ENCODE measurements at regions not wholly inside any gene's neighbourhood (a gene's known extent, or its start where the extent isn't known, plus 50 kb on each side); places are given as distances from the start of the nearest gene placed in this dataset.

DNA sequence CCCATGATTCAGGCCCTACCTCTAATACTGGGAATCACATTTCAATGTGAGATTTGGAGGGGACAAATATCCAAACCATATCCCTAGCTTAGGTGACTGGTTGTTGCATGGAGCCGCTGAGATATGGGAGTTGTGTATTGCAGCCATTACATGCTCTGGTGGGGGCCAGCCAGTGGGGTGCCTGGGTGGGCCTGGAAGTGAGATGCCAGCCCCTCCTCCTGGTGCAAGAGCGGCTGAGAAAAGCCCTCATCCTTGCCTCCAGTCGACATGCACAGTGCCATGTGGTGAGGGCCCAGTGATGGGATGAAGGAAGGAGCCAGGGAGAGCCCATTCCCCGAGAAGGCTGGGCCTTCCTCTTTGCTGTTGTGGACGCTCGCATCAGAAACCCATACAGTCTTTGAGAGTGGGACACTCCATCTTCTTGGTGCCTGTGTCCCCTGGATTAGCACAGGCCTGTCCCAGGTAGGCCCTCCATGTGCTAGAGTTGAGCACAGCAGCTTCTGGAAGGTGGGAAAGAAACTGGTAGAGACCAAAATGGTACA lies 1043.0 kb downstream of the TBC1D22A start:
- in situ Hi-C loops (cut with MboI; ENCODE audit: low sequenced_read_pairs), result no loop called here

DNA sequence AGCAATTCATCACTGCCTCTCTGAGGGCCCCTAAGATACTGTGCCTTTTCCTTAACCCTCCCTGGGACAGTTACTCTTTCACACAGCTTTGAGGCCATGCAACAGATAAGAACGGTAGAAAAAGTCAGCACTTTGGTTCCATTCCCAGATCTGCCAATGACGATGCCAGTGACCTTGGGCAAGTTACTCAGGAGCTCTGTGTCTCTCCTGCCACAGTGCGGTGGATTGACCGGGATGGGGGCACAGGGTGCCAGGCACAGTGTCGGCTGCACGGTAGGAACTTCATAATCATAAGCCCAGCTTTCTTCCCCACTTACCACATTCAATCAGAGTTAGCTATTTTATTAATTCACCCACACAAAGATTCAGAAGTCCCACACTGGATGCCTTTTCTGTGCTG lies 1041.8 kb downstream of the TBC1D22A start:
- in situ Hi-C loops (cut with MboI; ENCODE audit: low sequenced_read_pairs), result no loop called here

DNA sequence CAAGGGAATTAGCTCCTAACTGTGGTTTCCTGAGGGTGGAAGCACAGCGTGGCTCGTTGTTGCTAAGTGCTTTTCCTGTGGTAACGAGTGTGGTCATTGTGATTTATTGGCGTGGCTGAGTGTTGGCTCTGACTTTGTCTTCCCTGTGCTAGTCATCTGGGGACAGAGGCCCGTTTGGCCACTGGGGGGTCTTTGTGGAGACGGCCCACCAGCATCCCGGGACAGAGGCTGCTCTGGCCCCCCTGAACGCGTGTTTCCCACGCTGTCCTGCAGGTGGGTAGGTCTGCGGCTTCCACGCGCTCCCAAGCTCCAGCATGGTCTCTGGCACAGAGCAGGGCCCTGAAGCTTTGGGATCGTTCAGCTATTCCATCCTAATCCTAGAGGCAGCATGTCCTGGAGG lies 1040.0 kb downstream of the TBC1D22A start:
- in situ Hi-C loops (cut with MboI; ENCODE audit: low sequenced_read_pairs), result no loop called here

DNA sequence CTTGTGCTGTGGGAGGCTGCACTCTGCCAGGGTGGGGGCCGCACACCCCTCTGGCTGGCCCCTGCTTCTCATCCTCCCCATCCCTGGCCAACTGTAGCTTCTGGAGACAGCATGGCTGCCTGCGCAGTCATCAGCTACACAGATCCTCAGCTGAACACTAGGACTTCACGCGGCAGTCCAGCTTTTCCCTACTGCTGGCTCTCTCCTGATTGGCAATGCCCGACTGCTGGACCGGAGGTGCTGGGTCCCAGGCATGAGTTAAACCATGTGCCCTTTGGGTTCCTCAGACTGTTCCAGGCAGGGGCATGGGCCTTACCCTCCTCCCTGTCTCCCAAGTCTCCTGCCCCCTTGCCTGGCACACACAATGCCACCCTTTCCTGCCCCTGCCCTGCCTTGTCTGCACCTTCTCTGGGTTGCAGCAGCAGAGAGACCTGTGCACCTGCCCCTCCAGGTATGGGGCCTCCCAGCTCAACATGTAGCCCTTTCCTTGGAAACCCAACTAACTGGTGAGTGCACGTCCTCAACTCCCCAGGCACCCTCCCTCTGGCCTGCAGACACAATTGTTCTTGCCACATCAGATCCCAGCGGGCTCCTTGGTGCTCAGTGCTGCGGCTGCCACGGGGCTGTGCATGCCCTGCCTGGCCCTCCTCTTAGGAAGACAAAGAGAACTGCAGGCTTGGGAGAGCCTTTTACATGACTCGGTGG lies 1039.2 kb downstream of the TBC1D22A start:
- in situ Hi-C loops (cut with MboI; ENCODE audit: low sequenced_read_pairs), result no loop called here

- in situ Hi-C loops (cut with MboI; ENCODE audit: low sequenced_read_pairs), result no loop called here
Measured at GRCh38 chr22:47798229-47798628, 1035.8 kb downstream of the TBC1D22A start.

DNA sequence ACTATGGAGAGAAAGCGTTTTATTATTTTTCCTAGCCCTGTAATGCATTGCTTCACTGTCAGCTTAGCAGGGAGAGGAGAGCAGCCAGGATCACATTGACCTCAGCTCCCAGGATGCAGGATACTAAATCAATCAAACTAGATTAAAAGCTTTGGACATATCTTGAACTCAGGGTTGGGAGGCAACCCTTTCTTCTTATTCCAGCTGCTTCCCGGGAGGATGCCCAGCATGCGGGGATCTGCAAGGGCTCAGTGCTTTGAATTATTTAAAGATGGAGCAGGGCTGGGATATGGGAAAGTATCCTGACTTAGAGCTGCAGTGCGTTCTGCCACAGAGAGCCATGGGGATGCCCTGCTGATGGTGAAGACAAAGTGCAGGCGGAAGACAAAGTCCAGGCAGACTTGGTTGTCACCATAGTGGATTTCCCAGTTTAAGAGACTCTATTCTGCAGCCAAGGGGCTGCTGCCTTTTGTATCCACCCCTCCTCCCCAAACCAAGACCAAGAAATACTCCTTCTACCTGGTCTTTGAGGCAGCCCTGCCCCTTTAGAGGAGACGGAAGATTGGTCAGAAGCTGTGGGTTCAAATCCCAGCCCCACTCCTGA lies 1035.0 kb downstream of the TBC1D22A start:
- in situ Hi-C loops (cut with MboI; ENCODE audit: low sequenced_read_pairs), result no loop called here

DNA sequence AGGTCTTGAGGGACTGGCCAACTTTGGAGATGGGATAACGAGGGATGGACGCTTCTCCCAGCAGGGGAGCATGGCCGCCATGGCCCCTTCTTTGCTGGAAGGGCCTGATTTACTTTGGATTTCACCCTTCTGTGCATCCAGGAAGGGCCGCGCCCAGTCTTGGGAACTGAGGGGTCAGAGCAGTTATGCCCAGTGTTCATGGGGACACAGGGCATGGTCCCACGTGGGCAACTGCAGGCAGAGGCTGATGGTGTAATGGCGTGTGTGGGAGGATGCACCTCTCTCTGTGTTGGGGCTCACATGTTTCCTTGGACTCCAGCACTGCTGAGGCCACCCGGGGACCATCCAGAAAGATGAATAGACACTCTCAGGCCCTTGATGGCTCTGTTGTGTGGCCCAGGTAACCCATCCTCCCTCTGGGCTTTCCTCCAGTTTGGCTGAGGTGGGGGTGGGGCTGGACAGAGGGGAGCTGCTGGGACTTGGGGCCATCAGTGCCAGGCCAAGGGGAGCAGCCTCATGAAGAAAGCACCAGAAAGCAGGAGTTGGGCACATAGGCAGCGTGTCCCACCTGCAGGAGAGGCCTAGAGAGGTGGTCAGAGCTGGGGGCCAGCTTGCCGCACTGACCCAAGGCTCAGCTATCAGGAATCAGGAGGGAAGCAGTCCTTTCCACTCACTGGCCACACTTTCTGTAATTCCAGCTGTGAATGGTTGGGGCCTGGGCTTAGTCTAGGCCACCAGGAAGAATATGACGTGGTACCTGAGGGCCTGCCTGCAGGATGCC lies 1033.9 kb downstream of the TBC1D22A start:
- in situ Hi-C loops (cut with MboI; ENCODE audit: low sequenced_read_pairs), result no loop called here

- in situ Hi-C loops (cut with MboI; ENCODE audit: low sequenced_read_pairs), result no loop called here
Measured at GRCh38 chr22:47795477-47796127, 1033.2 kb downstream of the TBC1D22A start.

DNA sequence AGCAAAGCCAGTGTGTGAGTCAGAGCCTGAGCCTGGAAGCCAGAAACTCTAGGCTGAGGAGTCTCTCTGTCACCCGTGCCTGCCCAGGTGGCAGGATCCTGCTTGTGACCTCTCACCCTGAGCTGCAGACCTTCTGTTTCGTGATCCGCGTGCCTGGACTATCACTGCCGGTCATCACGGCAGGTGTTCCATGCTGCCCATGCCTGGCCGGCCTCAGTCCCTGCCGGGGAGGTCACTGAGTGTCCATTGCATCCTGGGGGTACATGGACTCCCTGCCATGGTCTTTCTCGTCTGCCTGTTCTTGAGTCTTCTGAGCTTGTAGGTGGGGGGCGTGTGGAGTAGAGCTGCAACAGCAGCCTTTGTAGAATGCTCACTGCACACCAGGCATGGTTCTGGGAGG lies 1032.4 kb downstream of the TBC1D22A start:
- in situ Hi-C loops (cut with MboI; ENCODE audit: low sequenced_read_pairs), result no loop called here

- in situ Hi-C loops (cut with MboI; ENCODE audit: low sequenced_read_pairs), result no loop called here
Measured at GRCh38 chr22:47793304-47794101, 1031.1 kb downstream of the TBC1D22A start.

DNA sequence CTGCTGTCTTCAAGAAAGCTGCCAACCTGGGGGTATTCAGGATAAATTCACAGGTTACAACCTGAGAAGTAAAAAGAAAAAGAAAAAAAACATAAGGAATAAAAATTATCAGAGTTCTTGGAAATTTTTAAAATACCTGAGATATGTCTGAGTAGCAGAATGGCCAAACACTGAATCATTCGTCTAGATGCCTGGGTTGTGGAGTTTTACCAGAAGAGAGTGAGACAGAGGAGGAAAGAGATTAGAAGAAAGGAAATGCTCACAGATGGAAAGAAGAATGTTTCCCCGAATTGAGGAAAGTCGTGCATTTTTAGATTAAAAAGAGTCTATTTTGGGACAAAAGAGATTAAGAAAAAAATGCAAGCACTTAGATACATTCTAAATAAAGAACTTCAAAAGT lies 1026.7 kb downstream of the TBC1D22A start:
- in situ Hi-C loops (cut with MboI; ENCODE audit: low sequenced_read_pairs), result no loop called here

- in situ Hi-C loops (cut with MboI; ENCODE audit: low sequenced_read_pairs), result no loop called here
Measured at GRCh38 chr22:47788461-47788860, 1026.0 kb downstream of the TBC1D22A start.

DNA sequence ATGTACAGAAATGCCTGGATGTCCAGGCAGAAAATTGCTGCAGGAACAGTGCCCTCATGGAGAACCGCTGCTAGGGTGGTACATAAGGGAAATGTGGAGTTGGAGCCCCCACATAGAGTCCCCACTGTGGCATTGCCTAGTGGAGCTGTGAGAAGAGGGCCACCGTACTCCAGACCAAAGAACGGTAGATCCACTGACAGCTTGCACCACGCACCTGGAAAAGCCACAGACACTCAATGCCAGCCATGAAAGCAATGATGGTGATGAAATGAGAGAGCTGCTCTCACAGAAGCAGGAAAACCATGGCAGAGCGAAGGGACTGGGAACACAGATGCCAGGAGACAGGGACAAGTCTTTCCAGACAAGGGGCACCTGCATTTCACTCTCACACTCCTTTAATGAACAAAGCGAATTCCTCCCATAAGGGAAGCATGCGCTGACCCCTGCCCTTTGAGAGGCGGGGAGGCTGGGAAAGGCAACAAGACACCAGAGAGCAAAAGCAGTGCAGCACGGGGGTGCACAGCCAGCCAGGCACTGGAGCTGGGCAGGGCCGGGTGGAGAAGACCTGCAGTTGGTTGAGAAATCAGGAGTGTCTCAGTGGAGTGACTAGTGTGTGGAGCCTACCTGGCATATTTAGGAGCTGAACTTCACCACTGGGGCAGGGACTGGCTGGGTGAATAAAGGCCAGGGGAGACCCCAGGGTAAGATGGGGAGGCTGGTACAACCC lies 1025.2 kb downstream of the TBC1D22A start:
- in situ Hi-C loops (cut with MboI; ENCODE audit: low sequenced_read_pairs), result no loop called here

GRCh38 chr22:47786650-47787290 lies 1024.3 kb downstream of the TBC1D22A start:
- in situ Hi-C loops (cut with MboI; ENCODE audit: low sequenced_read_pairs), result no loop called here

- in situ Hi-C loops (cut with MboI; ENCODE audit: low sequenced_read_pairs), result no loop called here
Measured at GRCh38 chr22:47784991-47785390, 1022.5 kb downstream of the TBC1D22A start.

- in situ Hi-C loops (cut with MboI; ENCODE audit: low sequenced_read_pairs), result no loop called here
Measured at GRCh38 chr22:47784367-47784983, 1022.0 kb downstream of the TBC1D22A start.

- in situ Hi-C loops (cut with MboI; ENCODE audit: low sequenced_read_pairs), result no loop called here
Measured at GRCh38 chr22:47783433-47784366, 1021.2 kb downstream of the TBC1D22A start.
